Ammon's horn (tissue), 1 donor: ENCODE measurements at regions not wholly inside any gene's neighbourhood (a gene's known extent, or its start where the extent isn't known, plus 50 kb on each side); places are given as distances from the start of the nearest gene placed in this dataset.

Experiments
- DNase-seq: peaks from one replicate; pipeline ENCODE4 v3.0.0-alpha.2; 2016; ENCODE audit warnings: low spot score

GRCh38 chr12:126588586-126589249, 1523.5 kb downstream of the AACS start:
- no peak for DNase-seq

GRCh38 chr12:126591533-126591932, 1526.3 kb downstream of the AACS start:
- DNase-seq = no peak

DNA sequence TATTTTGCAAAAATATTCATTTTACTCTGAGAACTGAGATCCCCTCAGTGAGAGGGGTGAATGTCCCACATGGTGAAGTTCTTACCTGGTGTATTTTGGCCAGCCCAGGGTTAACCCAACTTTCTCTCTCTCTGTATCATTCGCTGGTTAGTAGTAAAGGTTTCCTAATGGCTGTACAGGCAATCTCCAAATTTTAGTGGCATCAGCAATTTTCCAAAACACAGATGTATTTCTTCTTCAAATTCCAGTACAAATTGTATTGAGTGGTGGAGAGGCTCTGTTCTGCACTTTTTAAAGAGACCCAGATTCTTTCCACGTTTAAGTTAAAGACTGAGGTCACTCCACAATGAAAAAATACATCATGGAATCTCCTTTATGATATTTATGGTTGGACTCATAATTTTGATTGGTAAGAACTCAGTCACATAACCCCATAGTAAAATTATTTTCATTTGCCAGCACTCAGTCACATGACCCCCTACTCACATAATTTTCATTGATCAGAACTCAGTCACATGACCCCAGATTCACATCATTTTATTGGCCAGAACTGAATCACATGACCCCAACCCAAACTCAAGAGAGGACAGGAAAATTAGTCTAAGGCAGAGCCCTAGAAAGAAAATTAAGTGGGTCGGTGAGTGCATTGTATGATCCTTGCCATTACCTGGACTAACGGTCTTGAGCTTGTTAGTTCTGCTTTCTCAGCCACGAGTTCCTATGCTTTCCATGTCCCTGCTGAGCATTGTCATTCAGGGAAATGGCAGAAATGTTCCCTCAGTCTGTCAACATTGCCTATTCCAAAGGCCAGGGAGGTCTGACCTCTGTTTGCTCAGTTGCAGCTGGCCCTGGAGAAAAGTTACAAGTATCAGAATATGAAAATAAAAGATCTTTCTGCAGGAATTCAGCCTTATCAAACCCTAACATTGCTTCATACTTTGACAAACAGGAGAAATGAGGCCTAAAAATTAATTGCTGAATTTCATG, 1536.2 kb downstream of the AACS start:
- DNase-seq = no peak

DNA sequence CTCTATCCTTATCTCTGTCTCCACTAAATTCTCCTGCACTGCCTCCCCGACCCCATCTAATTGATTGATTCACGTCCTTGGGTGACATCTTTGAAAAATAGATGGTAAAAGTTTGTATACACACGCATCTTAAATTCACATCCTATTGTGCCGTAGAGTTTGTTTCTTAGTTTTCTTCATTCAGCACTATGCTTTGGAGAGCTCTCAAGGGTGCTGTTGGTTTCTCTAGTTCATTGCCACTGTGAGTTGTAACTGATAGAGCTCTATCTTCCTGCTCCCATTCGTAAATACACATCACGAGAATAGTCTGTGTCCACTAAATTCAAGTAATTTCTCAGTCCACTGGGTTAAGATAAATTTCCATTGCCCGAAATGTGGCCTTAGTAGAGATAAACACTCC, 1537.4 kb downstream of the AACS start:
- DNase-seq = no peak

- DNase-seq = no peak
Measured at GRCh38 chr12:126607157-126607556, 1541.9 kb downstream of the AACS start.

GRCh38 chr12:126607867-126608266, 1542.6 kb downstream of the AACS start:
- no peak for DNase-seq

GRCh38 chr12:126608607-126609175, 1543.5 kb downstream of the AACS start:
- DNase-seq = no peak

- DNase-seq = no peak
Measured at GRCh38 chr12:126616441-126616840, 1551.2 kb downstream of the AACS start.

DNA sequence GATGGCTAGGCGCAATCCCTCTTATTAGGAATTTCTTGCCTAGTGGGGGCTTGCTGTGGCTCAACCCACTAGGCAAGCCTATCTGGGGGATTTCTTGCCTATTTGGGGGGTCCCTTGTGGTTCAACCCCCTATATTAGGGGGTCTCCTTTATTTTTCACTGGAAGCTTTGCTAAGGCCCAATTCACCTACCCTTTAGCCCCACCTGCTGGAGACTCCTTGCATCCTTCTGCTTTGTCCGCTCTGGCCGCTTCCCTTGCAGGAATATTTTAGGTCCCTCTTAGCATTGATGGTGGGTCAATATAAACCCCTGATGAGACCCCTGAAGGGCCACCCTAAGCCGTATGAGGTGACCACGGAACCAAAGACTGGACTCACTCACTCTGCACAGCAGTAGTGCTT, 1552.1 kb downstream of the AACS start:
- DNase-seq = no peak

DNA sequence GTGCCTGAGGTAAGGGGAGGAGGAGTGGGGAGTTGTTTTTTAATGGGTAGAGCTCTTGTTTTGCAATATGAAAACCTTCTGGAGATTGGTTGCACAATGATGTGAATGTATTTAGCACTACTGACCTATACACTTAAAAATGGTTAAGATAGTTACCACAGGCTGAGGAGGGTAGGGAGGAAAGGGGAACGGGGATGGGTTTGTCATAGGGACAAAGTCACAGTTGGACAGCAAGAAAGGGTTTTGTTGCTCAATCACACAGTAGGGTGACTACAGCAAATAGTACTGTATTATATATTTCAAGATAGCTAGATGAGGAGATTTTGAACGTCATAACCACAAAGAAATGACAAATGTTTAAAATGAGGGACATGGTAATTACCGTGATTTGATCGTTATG, 1562.4 kb downstream of the AACS start:
- no peak for DNase-seq

DNA sequence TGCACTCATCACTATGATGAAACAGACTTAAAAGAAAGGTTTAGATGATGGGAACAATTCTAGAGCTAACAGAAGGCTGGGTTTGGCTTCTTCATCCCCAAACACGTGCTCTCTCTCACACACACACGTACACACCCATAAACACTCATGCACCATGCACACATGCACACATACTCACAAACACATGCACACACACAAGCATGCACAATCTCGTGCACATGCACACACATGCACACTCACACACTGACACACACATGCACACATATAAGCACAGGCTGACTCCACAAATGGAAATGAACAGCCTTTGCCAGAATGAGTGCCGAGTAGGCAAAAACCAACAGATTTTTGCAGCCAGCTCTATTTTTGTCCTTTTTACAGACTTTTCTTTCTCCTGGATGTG, 1571.6 kb downstream of the AACS start:
- DNase-seq = peak; percentile 18

DNA sequence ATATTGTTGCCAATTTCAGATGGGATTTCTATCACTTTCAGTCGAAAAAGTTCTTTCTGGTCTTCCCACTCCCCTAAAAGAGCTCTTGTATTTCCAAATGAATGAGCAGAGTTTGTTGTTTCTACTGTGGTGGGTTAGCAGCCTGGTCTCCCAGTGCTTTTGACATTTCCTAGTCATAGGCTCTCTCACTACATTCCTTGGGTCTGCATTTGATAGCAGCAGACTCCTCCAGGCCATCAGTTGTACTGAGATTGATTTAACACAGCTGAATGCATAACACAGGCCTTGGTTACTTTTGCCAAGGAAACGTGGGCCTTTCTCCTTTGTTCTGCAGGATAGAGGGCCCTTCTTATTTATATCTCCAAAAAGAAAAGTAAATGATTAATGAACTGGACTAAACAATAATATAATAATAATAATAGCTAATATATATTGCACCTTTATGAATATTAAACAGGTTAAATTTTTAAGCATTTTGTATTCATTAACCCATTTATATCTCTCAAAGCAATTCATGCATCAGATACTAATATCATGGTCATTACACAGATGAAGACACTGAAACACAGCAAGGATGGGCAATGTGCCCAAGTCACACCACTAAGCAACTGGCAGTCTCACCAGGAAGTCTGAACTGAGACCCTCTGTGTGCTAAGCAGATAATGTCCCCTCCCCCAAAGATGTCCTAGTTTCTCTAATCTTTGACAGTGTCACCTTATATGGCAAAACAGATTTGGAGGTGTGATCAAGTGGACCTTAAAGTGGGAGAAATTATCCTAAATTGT, 1579.2 kb downstream of the AACS start:
- no peak for DNase-seq

- DNase-seq = no peak
Measured at GRCh38 chr12:126648074-126648473, 1582.8 kb downstream of the AACS start.

DNA sequence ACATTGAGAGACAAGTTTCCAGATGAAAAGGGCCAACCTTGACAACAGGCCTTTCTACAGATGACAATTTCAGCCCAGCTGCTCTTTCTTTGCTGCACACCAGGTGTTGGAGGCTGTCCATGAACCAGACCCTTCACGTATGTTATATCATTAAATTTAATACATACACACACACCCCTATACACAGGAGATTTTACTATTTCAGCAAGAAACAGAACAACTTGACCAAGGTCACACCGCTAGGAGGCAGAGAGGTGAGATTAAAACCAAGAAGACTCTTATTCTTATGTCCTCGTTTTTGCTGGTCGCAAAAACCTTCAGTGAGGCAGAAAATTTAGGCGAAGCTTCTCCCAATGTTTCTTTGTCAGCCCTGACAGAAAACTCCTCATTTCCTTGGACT, 1585.9 kb downstream of the AACS start:
- DNase-seq = no peak

DNA sequence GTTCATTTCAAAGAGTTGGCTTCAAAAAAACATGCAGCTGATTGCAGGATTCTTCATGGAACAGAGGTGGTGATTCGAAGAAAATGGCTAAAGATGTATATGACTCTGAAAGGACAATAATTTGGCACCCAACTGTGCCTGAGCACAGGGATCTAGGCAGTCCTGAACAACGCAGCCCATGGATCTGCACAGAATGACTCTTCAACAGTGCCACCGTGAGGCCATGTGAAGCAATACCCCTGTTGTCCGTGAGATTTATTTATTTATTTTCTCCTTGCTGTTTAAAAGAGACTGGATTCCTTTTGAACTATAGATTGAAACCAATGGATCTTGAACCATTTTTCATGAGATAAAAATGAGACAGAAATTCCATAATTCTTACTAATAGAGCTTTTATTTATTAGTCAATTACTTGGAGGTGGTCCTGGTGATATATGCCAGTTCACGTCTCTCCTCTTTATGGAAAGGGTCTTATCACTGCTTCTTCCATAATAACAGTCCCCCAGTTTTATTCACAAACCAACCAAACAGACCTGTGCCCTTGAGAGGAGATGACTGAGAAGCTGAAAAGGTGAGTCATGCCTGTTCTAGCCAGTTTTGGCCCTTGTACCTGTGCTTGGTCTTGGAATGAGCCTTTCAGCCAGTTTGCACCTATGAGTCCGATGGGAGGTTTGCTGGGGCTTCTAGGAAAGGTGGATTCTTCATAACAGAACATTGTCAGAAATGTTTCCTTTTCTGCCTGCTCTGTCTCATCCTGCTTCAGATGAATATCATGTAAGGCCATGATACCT, 1598.3 kb downstream of the AACS start:
- DNase-seq = no peak

- DNase-seq = no peak
Measured at GRCh38 chr12:126667339-126667738, 1599.6 kb upstream of the TMEM132C start.

DNA sequence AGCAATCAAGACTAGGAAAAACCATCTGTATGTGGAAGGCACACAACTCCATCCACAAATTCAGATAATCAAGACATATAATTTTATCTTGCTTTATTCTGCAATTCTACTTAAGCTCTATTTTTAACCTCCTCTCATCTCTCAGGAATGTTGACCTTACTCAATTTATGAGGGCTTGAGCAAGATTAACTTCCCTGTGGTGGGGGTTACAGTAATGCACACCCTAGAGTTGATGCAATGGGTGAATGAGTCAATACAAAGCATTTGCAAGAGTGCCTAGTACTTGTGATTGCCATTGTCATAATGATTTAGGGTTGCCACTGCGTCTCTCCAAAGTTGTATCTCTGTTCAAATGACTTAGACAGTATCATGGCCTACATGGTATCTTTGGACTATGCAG, 1598.4 kb upstream of the TMEM132C start:
- no peak for DNase-seq

- no peak for DNase-seq
Measured at GRCh38 chr12:126668961-126669360, 1598.0 kb upstream of the TMEM132C start.

DNA sequence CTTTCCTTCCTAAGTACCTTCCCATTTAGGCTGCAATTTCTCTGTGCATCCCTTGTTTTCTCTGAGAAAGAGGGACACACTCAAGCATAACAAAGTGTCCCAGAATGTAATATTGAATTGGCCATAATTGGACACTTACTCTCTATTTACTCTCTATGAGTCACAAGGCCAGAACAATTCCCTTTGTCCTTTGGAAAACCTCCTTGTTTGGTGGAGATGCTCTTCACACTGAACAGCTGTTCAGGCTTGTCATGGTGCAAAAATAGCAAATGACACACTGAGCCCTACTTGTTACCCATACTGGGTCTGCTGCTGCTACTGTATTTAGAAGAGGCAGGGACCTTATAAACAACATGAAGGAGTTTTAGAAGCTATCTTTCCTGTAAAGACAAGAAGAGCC, 1590.5 kb upstream of the TMEM132C start:
- DNase-seq = peak; percentile 19

- no peak for DNase-seq
Measured at GRCh38 chr12:126681676-126682075, 1585.3 kb upstream of the TMEM132C start.

DNA sequence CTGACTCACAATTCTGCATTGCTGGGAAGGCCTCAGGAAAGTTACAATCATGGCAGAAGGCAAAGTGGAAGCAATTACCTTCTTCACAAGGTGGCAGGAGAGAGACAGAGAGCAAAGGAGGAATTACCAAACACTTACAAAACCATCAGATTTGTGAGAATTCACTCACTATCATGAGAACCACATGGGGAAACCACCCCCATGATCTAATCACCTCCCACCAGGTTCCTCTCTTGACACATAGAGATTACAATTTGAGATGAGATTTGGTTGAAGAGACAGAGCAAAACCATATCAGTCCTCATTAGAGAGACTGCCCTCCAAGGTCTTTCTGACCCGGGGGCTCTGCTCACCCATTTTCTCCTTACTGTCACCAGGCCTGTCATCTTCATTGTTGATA, 1582.3 kb upstream of the TMEM132C start:
- no peak for DNase-seq
